ENCODE measurements at regions not wholly inside any gene's neighbourhood (a gene's known extent, or its start where the extent isn't known, plus 50 kb on each side); places are given as distances from the start of the nearest gene placed in this dataset.

DNA sequence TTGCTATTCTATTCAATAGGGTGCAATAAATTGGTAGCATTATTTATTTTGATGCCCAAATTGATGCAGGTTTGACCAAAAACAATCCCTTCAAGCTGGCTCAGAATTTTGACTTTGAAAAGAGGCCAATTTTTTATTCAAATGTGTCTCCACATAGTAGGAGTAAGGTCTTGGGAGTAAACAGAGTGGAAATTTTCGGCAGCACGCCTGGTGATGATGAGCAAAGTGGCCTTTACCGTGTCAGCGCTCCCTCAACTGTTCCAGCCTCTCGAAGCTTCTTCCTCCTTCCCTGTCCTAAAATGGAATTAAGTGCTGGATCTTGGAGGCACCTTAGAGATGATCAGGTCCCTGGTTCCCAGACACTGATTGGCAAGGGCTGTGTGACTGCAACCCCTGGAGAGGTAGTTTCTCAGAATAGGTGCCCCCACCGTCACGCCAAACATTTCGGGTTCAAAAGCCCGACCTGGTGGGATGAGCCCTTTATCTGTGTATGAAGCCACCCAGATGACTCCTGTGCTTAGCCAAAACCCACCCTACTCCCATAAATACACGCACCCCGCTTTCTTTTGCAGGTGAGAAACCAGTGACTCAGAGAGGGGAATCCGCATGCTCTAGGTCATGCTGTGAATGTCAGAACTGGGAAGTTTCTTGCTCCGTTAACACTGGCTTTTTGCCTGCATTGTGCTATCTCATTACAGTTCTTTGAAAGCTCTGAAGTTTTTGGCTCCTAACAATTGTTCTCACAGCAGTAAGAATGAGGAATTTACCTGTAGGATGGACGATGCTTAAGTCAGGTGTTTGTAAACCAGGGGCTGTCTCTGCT is 89.1 kb downstream of the CRYGS start:
- DNase-seq (ENCODE audit: low read depth, low spot score) (no peak), FAIRE-seq (no peak)
- no peak for TF ChIP-seq CTCF (IDR thresholded peaks at IDR 0.05; ENCODE audit: extremely low read depth in 1 of 2, insufficient read depth in 1 of 2, low read depth in 1 of 2, low read length in 2 of 2)
- TF ChIP-seq GATA2 (IDR thresholded peaks at IDR 0.05; ENCODE audit: insufficient read depth, insufficient read length, low read depth, low read length) = no peak
- TF ChIP-seq JUN (IDR thresholded peaks at IDR 0.05; ENCODE audit: borderline replicate concordance, insufficient read depth, insufficient read length, low read depth) = no peak
- Histone ChIP-seq H2AFZ (ENCODE audit: low read depth, low read length) (no peak overlapping the region), H3K4me1 (ENCODE audit: control insufficient read depth, extremely low read depth, insufficient read depth, low read length) (no peaks in the 10 kb centered on the region), H3K36me3 (ENCODE audit: control insufficient read depth in 2 of 2, extremely low read depth in 1 of 2, insufficient read depth in 2 of 2, low read length in 2 of 2) (no peaks in the 10 kb centered on the region), H3K27me3 (ENCODE audit: control insufficient read depth in 2 of 2, insufficient read depth in 2 of 2, low read length in 2 of 2) (no peaks in the 10 kb centered on the region), H3K9me3 (replicated peaks; ENCODE audit: control insufficient read depth, insufficient read depth, low read length) (no peaks in the 10 kb centered on the region), H3K9ac (replicated peaks; ENCODE audit: extremely low read depth, insufficient read depth, low read length) (no peak overlapping the region), H3K9me1 (replicated peaks; ENCODE audit: control insufficient read depth, extremely low read depth, insufficient read depth, low read length) (no peaks in the 10 kb centered on the region), H3K4me3 (replicated peaks in 1 of 3; ENCODE audit: insufficient read depth in 1 of 3, low read depth in 1 of 3, low read length in 3 of 3) (no peak overlapping the region), H4K20me1 (replicated peaks; ENCODE audit: control insufficient read depth, extremely low read depth, insufficient read depth, low read length) (no peaks in the 10 kb centered on the region), H3K27ac (ENCODE audit: insufficient read depth, low read depth, low read length) (no peak overlapping the region), H3K79me2 (ENCODE audit: control insufficient read depth, insufficient read depth, low read length) (no peaks in the 10 kb centered on the region), H3K4me2 (ENCODE audit: insufficient read depth, low read length) (no peak overlapping the region)
- intact Hi-C loops (cut with micrococcal nuclease) = no loop called here
- ChIA-PET CTCF (no interaction called here), POLR2A (no interaction called here)
- BruUV-seq (replicated peaks) = no TSS peak
- dilution Hi-C loops (cut with MboI; ENCODE audit: extremely low pct_ligation_motif_present, low sequenced_read_pairs) = no loop called here

- TF ChIP-seq GATA2 (IDR thresholded peaks at IDR 0.05; ENCODE audit: insufficient read depth, insufficient read length, low read depth, low read length) = no peak
- TF ChIP-seq MAX (IDR thresholded peaks at IDR 0.05; ENCODE audit: insufficient read depth, insufficient read length) = no peak
- TF ChIP-seq EZH2 (IDR thresholded peaks at IDR 0.05; ENCODE audit: borderline replicate concordance, low read depth, low read length, severe bottlenecking) = no peak
- no peak for TF ChIP-seq CTCF (IDR thresholded peaks at IDR 0.05; ENCODE audit: extremely low read depth in 1 of 2, insufficient read depth in 1 of 2, low read depth in 1 of 2, low read length in 2 of 2)
- no peak for TF ChIP-seq POLR2A (IDR thresholded peaks at IDR 0.05; ENCODE audit: low read depth, low read length)
- no peak for TF ChIP-seq POLR2AphosphoS5 (IDR thresholded peaks at IDR 0.05; ENCODE audit: insufficient read depth, low read depth, low read length)
- TF ChIP-seq JUN (IDR thresholded peaks at IDR 0.05; ENCODE audit: borderline replicate concordance, insufficient read depth, insufficient read length, low read depth) = no peak
- no peak for TF ChIP-seq MYC (IDR thresholded peaks at IDR 0.05; ENCODE audit: low read depth, low read length)
- no peak for TF ChIP-seq FOS (IDR thresholded peaks at IDR 0.05; ENCODE audit: borderline replicate concordance, insufficient read depth, low read length)
- no peaks in the 10 kb centered on the region for H4K20me1 ChIP-seq (replicated peaks; ENCODE audit: control insufficient read depth, extremely low read depth, insufficient read depth, low read length)
- BruUV-seq (replicated peaks) = no TSS peak
- intact Hi-C loops (cut with micrococcal nuclease) (no loop called here), dilution Hi-C loops (cut with MboI; ENCODE audit: extremely low pct_ligation_motif_present, low sequenced_read_pairs) (no loop called here)
- no peak overlapping the region for H3K4me2 ChIP-seq (ENCODE audit: insufficient read depth, low read length)
- no peak overlapping the region for H2AFZ ChIP-seq (ENCODE audit: low read depth, low read length)
- FAIRE-seq (no peak), DNase-seq (ENCODE audit: low read depth, low spot score) (no peak)
- no peaks in the 10 kb centered on the region for H3K36me3 ChIP-seq (ENCODE audit: control insufficient read depth in 2 of 2, extremely low read depth in 1 of 2, insufficient read depth in 2 of 2, low read length in 2 of 2)
- no peaks in the 10 kb centered on the region for H3K9me1 ChIP-seq (replicated peaks; ENCODE audit: control insufficient read depth, extremely low read depth, insufficient read depth, low read length)
- H3K27ac ChIP-seq (ENCODE audit: insufficient read depth, low read depth, low read length) = no peak overlapping the region
- no peaks in the 10 kb centered on the region for H3K79me2 ChIP-seq (ENCODE audit: control insufficient read depth, insufficient read depth, low read length)
- H3K9ac ChIP-seq (replicated peaks; ENCODE audit: extremely low read depth, insufficient read depth, low read length) = no peak overlapping the region
- H3K4me3 ChIP-seq (replicated peaks in 1 of 3; ENCODE audit: insufficient read depth in 1 of 3, low read depth in 1 of 3, low read length in 3 of 3) = no peak overlapping the region
- ChIA-PET CTCF (no interaction called here), POLR2A (no interaction called here)
- no peaks in the 10 kb centered on the region for H3K4me1 ChIP-seq (ENCODE audit: control insufficient read depth, extremely low read depth, insufficient read depth, low read length)
- H3K9me3 ChIP-seq (replicated peaks; ENCODE audit: control insufficient read depth, insufficient read depth, low read length) = no peaks in the 10 kb centered on the region
- H3K27me3 ChIP-seq (ENCODE audit: control insufficient read depth in 2 of 2, insufficient read depth in 2 of 2, low read length in 2 of 2) = no peaks in the 10 kb centered on the region
These were observed 90.6 kb downstream of the CRYGS start for GRCh38 chr3:186453531-186453930.
